ENCODE measurements at regions not wholly inside any gene's neighbourhood (a gene's known extent, or its start where the extent isn't known, plus 50 kb on each side); places are given as distances from the start of the nearest gene placed in this dataset.

DNA sequence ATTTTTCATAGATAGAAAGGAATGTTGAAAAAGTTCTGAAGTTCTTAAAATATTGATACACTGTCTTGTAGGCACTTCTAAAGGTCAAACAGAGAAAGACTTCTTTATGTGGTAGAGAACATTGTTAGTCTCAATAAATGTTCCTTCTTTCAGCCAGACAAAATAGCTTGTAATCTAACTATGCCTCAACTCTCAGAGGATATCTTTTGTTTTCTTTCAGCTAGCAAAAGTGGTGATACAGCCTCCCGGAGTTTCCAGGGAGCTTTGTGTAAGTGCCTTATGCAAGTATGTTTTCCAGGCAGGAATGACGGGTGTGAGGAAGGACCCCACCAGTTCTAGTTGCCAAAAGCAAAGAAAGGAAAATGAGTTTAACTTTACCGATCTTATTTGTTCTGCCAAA, 452.1 kb upstream of the ST6GAL2 start:
- H3K27me3 ChIP-seq, result no peaks in the 10 kb centered on the region
- no peak overlapping the region for H3K4me3 ChIP-seq
- peaks cover 0 to 9% (median 6%) of the 10 kb centered on the region in 4 donors for H3K4me1 ChIP-seq
- no peak for DNase-seq (ENCODE audit: extremely low spot score)
- H3K9me3 ChIP-seq, result peaks cover 0 to 12% (median 3%) of the 10 kb centered on the region in 4 donors
- TF ChIP-seq POLR2A (IDR thresholded peaks at IDR 0.05; ENCODE audit: low read depth), result no peak
- TF ChIP-seq EP300 (IDR thresholded peaks at IDR 0.05), result no peak
- no peak for TF ChIP-seq POLR2AphosphoS5 (IDR thresholded peaks at IDR 0.05)
- TF ChIP-seq, protein P1, sequence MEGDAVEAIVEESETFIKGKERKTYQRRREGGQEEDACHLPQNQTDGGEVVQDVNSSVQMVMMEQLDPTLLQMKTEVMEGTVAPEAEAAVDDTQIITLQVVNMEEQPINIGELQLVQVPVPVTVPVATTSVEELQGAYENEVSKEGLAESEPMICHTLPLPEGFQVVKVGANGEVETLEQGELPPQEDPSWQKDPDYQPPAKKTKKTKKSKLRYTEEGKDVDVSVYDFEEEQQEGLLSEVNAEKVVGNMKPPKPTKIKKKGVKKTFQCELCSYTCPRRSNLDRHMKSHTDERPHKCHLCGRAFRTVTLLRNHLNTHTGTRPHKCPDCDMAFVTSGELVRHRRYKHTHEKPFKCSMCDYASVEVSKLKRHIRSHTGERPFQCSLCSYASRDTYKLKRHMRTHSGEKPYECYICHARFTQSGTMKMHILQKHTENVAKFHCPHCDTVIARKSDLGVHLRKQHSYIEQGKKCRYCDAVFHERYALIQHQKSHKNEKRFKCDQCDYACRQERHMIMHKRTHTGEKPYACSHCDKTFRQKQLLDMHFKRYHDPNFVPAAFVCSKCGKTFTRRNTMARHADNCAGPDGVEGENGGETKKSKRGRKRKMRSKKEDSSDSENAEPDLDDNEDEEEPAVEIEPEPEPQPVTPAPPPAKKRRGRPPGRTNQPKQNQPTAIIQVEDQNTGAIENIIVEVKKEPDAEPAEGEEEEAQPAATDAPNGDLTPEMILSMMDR (IDR thresholded peaks at IDR 0.05), result no peak
- H3K36me3 ChIP-seq, result no peaks in the 10 kb centered on the region
- intact Hi-C loops (cut with DNase I), result no loop called here
- 73% methylated on average over 3 of the region's 3 CpGs for WGBS
- H3K27ac ChIP-seq (replicated peaks in 1 of 4), result no peak overlapping the region

DNA sequence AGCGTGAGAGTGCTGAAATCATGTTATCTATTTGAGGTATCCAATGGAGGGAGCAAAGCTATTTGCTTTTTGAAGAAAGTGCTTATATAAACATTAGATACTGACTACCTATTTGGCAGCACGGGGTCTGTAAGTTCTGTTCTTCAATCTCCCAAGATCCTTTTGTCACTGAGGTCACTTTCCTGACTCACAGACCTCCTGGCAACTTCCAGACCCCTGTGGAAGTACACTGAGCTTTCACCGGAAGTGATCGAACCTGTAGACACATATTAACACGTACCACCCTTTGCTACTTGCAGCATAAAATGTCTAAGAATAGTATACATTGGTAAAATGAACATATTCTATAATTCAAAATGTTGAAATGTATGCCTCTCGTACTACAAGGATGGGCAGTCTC, 452.6 kb upstream of the ST6GAL2 start:
- Histone ChIP-seq H3K4me1 (peaks cover 0 to 9% (median 6%) of the 10 kb centered on the region in 4 donors), H3K27ac (replicated peaks in 1 of 4) (no peak overlapping the region), H3K36me3 (no peaks in the 10 kb centered on the region), H3K4me3 (no peak overlapping the region), H3K9me3 (peaks cover 0 to 12% (median 3%) of the 10 kb centered on the region in 4 donors), H3K27me3 (no peaks in the 10 kb centered on the region)
- TF ChIP-seq POLR2AphosphoS5 (IDR thresholded peaks at IDR 0.05), result no peak
- no peak for TF ChIP-seq EP300 (IDR thresholded peaks at IDR 0.05)
- TF ChIP-seq, protein P1 (IDR thresholded peaks at IDR 0.05), result no peak
- no peak for TF ChIP-seq POLR2A (IDR thresholded peaks at IDR 0.05; ENCODE audit: low read depth)
- WGBS, result 82% methylated on average over 6 of the region's 6 CpGs
- DNase-seq (ENCODE audit: extremely low spot score), result no peak
- intact Hi-C loops (cut with DNase I), result no loop called here

DNA sequence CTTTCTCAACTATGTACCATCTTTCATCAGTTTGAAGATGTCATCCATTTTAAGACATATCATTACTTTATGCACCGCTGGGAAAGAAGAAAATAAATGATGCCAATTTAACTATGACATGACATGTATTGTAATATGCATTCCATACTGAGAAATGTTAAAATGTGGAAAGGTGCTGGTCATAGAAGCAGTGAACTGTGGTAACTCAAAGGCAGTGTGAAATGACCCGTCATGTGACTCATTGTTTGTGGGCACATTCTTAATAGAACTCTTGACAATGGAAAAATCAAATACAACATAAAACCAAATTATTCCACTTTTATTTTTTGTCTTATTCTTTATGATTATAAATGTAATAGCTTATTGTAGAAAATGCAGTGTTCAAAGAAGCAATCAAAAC, 455.0 kb upstream of the ST6GAL2 start:
- H3K27ac ChIP-seq (replicated peaks in 1 of 4), result no peak overlapping the region
- no peak for DNase-seq (ENCODE audit: extremely low spot score)
- TF ChIP-seq, protein P1 (IDR thresholded peaks at IDR 0.05), result no peak
- TF ChIP-seq POLR2AphosphoS5 (IDR thresholded peaks at IDR 0.05) (no peak), EP300 (IDR thresholded peaks at IDR 0.05) (no peak), POLR2A (IDR thresholded peaks at IDR 0.05; ENCODE audit: low read depth) (no peak)
- H3K36me3 ChIP-seq, result no peaks in the 10 kb centered on the region
- no peak overlapping the region for H3K4me3 ChIP-seq
- no peaks in the 10 kb centered on the region for H3K27me3 ChIP-seq
- H3K9me3 ChIP-seq, result peaks cover 0 to 12% (median 3%) of the 10 kb centered on the region in 4 donors
- intact Hi-C loops (cut with DNase I), result no loop called here
- H3K4me1 ChIP-seq, result peaks cover 0 to 9% (median 6%) of the 10 kb centered on the region in 4 donors
- 92% methylated on average over 2 of the region's 2 CpGs for WGBS

DNA sequence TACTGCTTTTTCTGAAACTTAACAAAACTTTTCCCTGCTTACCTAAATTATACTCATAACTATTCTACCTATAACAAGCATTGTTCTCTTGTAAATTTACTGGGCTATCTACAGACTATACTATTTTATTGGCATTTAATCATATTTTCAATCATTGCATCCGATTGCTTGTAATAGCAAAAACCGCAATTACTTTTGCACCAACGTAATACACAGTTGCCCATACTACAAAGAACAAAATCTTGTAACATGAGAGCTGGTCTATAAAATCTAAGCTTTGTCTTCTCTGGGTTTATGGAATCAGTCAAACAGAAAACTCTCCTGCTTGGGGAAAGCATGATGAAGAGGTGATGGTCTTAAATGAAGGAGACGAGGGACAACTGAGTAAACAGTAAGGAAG, 463.4 kb upstream of the ST6GAL2 start:
- Histone ChIP-seq H3K4me3 (no peak overlapping the region), H3K9me3 (peaks cover 0 to 5% (median 0%) of the 10 kb centered on the region in 4 donors), H3K27ac (replicated peaks in 1 of 4) (no peak overlapping the region), H3K27me3 (no peaks in the 10 kb centered on the region), H3K4me1 (no peaks in the 10 kb centered on the region), H3K36me3 (no peaks in the 10 kb centered on the region)
- TF ChIP-seq, protein P1 (IDR thresholded peaks at IDR 0.05), result no peak
- TF ChIP-seq POLR2AphosphoS5 (IDR thresholded peaks at IDR 0.05) (no peak), POLR2A (IDR thresholded peaks at IDR 0.05; ENCODE audit: low read depth) (no peak), EP300 (IDR thresholded peaks at IDR 0.05) (no peak)
- intact Hi-C loops (cut with DNase I), result no loop called here
- DNase-seq (ENCODE audit: extremely low spot score), result no peak
- 91% methylated on average over 4 of the region's 4 CpGs for WGBS

DNA sequence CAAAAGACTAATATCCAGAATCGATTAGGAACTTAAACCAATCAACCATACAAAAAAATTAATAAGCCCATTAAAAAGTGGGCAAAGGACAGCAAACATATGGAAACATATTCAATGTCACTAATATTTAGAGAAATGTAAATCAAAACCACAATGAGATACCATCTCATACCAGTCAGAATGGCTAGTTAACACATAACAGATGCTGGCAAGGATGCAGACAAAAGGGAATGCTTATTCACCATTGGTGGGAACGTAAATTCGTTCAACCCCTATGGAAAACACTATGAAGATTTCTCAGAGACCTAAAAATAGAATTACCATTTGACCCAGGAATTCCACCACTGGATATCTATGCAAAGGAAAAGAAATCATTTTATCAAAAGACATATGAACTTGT, 468.2 kb upstream of the ST6GAL2 start:
- TF ChIP-seq POLR2AphosphoS5 (IDR thresholded peaks at IDR 0.05) (no peak), EP300 (IDR thresholded peaks at IDR 0.05) (no peak), POLR2A (IDR thresholded peaks at IDR 0.05; ENCODE audit: low read depth) (no peak)
- TF ChIP-seq, protein P1 (IDR thresholded peaks at IDR 0.05), result no peak
- WGBS, result 76% methylated on average over 3 of the region's 3 CpGs
- Histone ChIP-seq H3K36me3 (no peaks in the 10 kb centered on the region), H3K27ac (replicated peaks in 1 of 4) (no peak overlapping the region), H3K4me3 (no peak overlapping the region), H3K4me1 (no peaks in the 10 kb centered on the region), H3K27me3 (no peaks in the 10 kb centered on the region), H3K9me3 (no peaks in the 10 kb centered on the region)
- intact Hi-C loops (cut with DNase I), result no loop called here
- DNase-seq (ENCODE audit: extremely low spot score), result no peak

Data from esophagus muscularis mucosa (tissue), 4 donors.